HL-60 (cell line): ENCODE measurements at regions not wholly inside any gene's neighbourhood (a gene's known extent, or its start where the extent isn't known, plus 50 kb on each side); places are given as distances from the start of the nearest gene placed in this dataset.

Source experiments
- CTCF ChIP-seq: IDR thresholded peaks from one replicate; pipeline ENCODE4 v1.5.1; 2011; ENCODE audit warnings: low read length, control low read depth, inconsistent platforms; ENCODE audit not compliant: insufficient read depth
- POLR2AphosphoS5 ChIP-seq: IDR thresholded peaks from 2 replicates; pipeline ENCODE4 v1.6.1; 2012; ENCODE audit warnings: low read depth
- REST ChIP-seq: IDR thresholded peaks from 2 replicates; pipeline ENCODE4 v1.6.1; 2012; ENCODE audit warnings: low read depth; ENCODE audit not compliant: insufficient replicate concordance

- TF ChIP-seq CTCF = no peak
- TF ChIP-seq POLR2AphosphoS5 = no peak
- TF ChIP-seq REST = no peak
These were observed 88.8 kb upstream of the ABI3BP start for GRCh38 chr3:101081999-101082398.
